AG09309 (cell line): ENCODE measurements at regions not wholly inside any gene's neighbourhood (a gene's known extent, or its start where the extent isn't known, plus 50 kb on each side); places are given as distances from the start of the nearest gene placed in this dataset.

Source experiments
- DNase-seq: peaks from one replicate; pipeline ENCODE4 v3.0.0-alpha.2; 2010; ENCODE audit warnings: low read depth
- H3K4me3 ChIP-seq: 2 replicates; pipeline ENCODE4 v1.5.1; 2011; ENCODE audit warnings: mild to moderate bottlenecking, low read depth, low read length, moderate library complexity; ENCODE audit not compliant: control insufficient read depth
- TF ChIP-seq, protein P1 (sequence below): IDR thresholded peaks from 2 replicates; pipeline ENCODE4 v1.5.1; 2011; ENCODE audit warnings: mild to moderate bottlenecking, low read depth, low read length, inconsistent platforms; ENCODE audit not compliant: insufficient read depth, control insufficient read depth; ENCODE audit errors: missing control alignments

DNA sequence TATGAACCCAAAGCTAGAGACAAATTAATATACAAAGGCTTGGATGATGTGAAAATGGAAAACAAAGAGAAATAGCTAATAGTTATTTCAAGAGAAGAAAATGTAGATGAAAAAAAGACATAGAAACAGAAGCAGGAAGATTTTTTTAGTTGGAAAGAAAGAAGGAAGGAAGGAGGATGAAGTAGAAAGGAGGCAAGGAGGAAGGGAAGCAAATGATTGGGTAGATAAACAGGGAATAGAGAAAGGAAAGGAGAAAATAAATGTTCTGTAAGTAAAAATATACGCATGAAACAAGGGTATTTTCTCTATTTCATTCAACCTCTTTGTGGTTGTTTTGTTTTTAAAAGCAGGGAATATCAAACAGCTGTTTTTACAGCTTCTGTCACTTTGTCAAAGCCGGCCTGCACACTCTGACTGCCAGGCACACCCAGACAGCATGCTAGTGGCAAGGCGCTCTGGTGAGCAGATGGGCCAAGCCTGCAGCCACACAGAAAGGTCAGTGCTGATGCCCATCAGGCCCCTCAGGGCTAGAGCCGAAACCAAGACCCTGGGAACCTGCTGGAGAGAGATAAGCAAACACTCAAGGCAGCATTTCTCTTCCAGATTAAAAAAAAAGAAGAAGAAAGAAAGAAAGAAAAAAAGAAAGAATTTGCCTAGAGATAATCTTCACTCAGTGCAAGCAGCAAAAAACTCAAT, 72.9 kb upstream of the CTTNBP2NL start:
- TF ChIP-seq, protein P1, sequence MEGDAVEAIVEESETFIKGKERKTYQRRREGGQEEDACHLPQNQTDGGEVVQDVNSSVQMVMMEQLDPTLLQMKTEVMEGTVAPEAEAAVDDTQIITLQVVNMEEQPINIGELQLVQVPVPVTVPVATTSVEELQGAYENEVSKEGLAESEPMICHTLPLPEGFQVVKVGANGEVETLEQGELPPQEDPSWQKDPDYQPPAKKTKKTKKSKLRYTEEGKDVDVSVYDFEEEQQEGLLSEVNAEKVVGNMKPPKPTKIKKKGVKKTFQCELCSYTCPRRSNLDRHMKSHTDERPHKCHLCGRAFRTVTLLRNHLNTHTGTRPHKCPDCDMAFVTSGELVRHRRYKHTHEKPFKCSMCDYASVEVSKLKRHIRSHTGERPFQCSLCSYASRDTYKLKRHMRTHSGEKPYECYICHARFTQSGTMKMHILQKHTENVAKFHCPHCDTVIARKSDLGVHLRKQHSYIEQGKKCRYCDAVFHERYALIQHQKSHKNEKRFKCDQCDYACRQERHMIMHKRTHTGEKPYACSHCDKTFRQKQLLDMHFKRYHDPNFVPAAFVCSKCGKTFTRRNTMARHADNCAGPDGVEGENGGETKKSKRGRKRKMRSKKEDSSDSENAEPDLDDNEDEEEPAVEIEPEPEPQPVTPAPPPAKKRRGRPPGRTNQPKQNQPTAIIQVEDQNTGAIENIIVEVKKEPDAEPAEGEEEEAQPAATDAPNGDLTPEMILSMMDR = no peak
- DNase-seq = no peak
- no peak overlapping the region for H3K4me3 ChIP-seq

DNA sequence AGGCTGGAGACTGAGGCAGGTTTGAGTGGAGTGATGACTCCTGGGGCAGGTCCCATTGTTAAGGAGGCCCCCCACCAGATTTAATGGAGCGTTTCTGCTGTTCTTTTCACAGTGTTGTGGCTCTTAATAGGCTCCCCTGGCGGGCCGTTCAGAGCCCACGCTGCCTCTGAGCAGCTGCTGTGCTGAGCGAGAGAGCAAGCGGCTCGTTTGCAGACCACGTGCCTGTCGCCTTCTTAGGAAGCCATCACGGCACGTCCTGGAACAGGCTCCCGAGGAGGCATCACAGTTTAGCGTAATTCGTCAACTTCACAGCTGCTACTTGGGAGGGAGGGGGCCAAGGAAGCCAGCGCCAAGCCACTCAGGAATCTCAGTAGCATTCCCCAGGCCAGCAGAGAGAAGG, 70.5 kb upstream of the CTTNBP2NL start:
- H3K4me3 ChIP-seq = no peak overlapping the region
- no peak for DNase-seq
- TF ChIP-seq, protein P1 = no peak

DNA sequence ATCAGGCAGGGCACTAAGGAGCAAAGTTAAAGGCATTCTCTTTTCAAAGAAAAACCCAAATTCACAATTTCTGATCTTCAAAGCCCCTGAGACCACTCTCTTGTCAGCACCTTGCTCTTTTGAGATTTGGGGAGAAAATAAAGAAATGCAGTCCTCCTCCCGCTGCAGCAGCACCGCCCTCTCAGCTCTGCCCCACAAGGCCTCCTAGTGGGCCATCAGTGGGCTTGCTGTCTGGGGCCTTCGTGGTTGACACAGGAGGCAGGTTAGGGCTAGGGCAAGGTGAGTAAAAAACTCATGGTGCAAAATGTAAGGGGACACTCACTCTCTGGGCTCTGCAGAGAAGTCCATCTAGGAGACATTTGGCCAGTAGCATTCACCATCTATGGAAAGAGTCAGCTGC, 67.4 kb upstream of the CTTNBP2NL start:
- no peak for DNase-seq
- TF ChIP-seq, protein P1 = no peak
- no peak overlapping the region for H3K4me3 ChIP-seq

DNA sequence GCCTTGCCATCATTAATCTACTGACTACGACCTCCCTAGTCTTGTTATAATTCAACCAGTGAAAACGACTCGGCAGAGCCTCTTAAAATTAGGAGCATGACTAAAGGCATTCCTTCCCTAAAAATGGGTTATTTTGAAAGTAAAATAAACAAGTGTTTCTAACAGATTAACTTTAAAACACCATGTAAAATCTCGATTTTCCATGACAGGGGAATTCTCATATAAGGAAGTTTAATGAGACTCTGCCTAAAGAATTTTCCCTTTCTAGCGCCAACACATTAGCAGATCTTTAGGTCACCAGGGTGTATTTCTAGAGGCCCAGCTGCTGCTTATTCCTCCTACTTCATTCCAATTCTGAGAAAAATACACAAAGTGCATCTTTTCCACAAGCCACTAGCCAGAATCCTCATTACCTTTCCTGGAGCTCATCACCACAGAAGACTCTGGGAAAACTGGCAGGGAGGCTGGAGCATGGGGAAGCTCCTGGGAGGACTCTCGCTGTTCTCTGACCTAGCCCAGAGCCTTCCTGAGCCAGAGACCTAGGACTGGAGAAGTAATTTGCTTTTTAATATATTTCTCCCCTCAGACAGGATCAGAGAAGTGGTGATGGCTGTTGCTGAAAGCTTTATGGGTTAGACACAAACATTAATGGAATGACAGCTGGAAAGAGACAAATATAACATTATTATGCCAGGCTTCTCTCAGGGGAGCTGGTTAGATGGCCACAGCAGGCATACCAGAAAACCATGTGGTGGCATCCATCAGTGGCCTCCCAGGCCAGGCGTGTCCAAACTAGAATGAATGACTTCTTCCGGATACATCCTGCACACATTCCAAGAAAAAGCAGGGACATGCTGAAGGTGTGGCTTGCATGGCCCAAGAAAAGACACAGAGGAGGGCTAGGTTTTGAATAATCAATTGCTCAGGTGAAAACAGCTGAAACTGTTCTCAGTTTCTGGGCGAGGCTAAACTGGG, 63.6 kb upstream of the CTTNBP2NL start:
- no peak for DNase-seq
- TF ChIP-seq, protein P1 = no peak
- H3K4me3 ChIP-seq = no peak overlapping the region

DNA sequence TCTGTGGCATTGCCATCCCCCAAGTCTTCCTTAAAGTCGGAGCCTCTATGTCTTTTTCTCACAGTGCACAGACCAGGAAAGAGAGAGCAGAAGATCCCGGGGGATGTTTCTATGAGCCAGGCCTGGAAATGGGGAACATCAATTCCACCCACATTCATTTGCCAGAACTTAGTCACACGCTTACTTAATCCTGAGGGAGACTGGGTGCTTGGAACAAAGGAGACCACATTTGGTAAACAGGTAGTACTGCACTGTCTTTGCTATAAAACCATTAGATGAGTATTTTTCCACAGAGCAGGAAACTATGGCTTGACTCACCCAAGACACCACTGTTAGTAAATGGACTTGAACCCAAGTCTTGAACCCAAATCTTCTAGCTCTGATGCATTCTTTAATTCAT, 60.7 kb upstream of the CTTNBP2NL start:
- H3K4me3 ChIP-seq = no peak overlapping the region
- no peak for DNase-seq

DNA sequence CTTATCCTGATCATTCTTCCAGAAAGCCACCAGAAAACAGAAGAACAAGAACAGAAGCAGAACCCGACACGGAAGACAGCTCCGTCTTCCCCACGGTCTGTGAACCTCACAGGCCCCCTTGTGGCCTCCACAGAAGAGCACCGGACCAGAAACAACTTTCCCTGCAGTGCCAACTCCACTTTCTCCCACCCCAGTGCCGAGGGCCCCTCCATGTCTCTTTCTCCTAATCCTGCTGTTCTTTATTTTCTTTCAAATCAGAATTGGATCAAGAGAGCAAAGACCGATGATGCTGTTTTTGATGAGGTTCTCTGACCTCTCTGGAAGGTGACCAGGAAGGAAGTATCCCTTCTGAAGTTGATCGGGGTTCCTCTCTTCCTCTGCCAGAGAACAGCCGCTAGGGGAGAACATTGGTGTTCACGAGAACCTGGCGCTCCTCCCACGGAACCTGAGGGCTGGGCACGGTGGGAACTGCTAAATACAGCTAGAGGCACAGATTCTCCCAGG, 58.9 kb upstream of the CTTNBP2NL start:
- no peak overlapping the region for H3K4me3 ChIP-seq
- TF ChIP-seq, protein P1 = peak; percentile 76
- DNase-seq = no peak

More for the DNA sequence above, 60.7 kb upstream of the CTTNBP2NL start:
- TF ChIP-seq, protein P1 = no peak
